GM12878 (cell line): ENCODE measurements at regions not wholly inside any gene's neighbourhood (a gene's known extent, or its start where the extent isn't known, plus 50 kb on each side); places are given as distances from the start of the nearest gene placed in this dataset.

ENCODE experiments used
- ATAC-seq: fragments of 200-7000 bp; cut with Tn5 transposase; 3 replicates; pipeline ENCODE4 v1.9.1; 2020; ENCODE audit warnings: mild to moderate bottlenecking, moderate library complexity
- BruUV-seq: library from RNA; stranded (reverse); fragments of 400-500 nt; replicated peaks from 2 replicates; lab custom pipeline; 2021; lab: Mats Ljungman, UMichigan
- CTCF ChIA-PET: fragments of 300-600 bp; sonication (Branson Sonifier 250); formaldehyde crosslinking; extraction: SDS; loops from one replicate; lab custom pipeline; 2021; ENCODE audit warnings: inconsistent platforms; lab: Yijun Ruan, JAX
- POLR2A ChIA-PET: fragments of 350-600 bp; formaldehyde crosslinking; extraction: SDS; loops from one replicate; lab custom pipeline; 2021; ENCODE audit warnings: inconsistent platforms; lab: Charles Lee
- RAD21 ChIA-PET: fragments of 300-600 bp; sonication (Branson Sonifier 250); formaldehyde crosslinking; loops from one replicate; lab custom pipeline; 2023; ENCODE audit warnings: antibody characterized with exemption; ENCODE audit not compliant: unreplicated experiment; lab: Charles Lee
- SMC1A ChIA-PET: fragments of 300-600 bp; sonication (Branson Sonifier 250); formaldehyde crosslinking; loops from one replicate; lab custom pipeline; 2023; ENCODE audit not compliant: unreplicated experiment, uncharacterized antibody; lab: Charles Lee
- DNase-seq: peaks from one replicate; pipeline ENCODE4 v3.0.0-alpha.2; 2011; ENCODE audit warnings: low read depth, low spot score
- FAIRE-seq: peaks from 3 replicates; lab custom pipeline; 2011; peaks lifted over from hg19 to GRCh38; lab: Jason Lieb, UNC
- H2AFZ ChIP-seq: 2 replicates; pipeline ENCODE4 v1.6.0; 2011; ENCODE audit warnings: low read depth, low read length, control low read depth; ENCODE audit not compliant: control insufficient read depth
- H3K27ac ChIP-seq: 2 replicates; pipeline ENCODE4 v1.5.1; 2011; ENCODE audit warnings: control low read depth; ENCODE audit not compliant: control insufficient read depth, insufficient read depth
- H3K27me3 ChIP-seq, 2 experiments: replicated peaks in 1 of 2; 2 replicates each; pipeline versions ENCODE4 v1.6.0 to v1.6.1; 2011; ENCODE audit warnings: low read length in 1 of 2; ENCODE audit not compliant: control insufficient read depth in 2 of 2, insufficient read depth in 2 of 2
- H3K36me3 ChIP-seq, 2 experiments: 2 replicates each; pipeline ENCODE4 v1.5.1; 2011; ENCODE audit warnings: low read length in 1 of 2; ENCODE audit not compliant: control insufficient read depth in 2 of 2, insufficient read depth in 2 of 2
- H3K4me1 ChIP-seq: 2 replicates; pipeline ENCODE4 v1.6.1; 2011; ENCODE audit warnings: mild to moderate bottlenecking, low read length, moderate library complexity, mixed read lengths; ENCODE audit not compliant: control insufficient read depth, insufficient read depth
- H3K4me2 ChIP-seq: 2 replicates; pipeline ENCODE4 v1.6.0; 2011; ENCODE audit warnings: control low read depth; ENCODE audit not compliant: control insufficient read depth, insufficient read depth
- H3K4me3 ChIP-seq: fragments of 200-600 bp; sonication (generic); 2 replicates; pipeline ENCODE4 v1.5.1; 2016
- H3K79me2 ChIP-seq: 2 replicates; pipeline ENCODE4 v1.6.0; 2011; ENCODE audit warnings: low read length; ENCODE audit not compliant: control insufficient read depth, insufficient read depth
- H3K9ac ChIP-seq: 2 replicates; pipeline ENCODE4 v1.8.0; 2011; ENCODE audit warnings: low read length, control low read depth, mixed read lengths; ENCODE audit not compliant: control insufficient read depth, insufficient read depth
- H3K9me3 ChIP-seq: replicated peaks from 3 replicates; pipeline ENCODE4 v1.5.1; 2011; ENCODE audit warnings: mild to moderate bottlenecking, low read length; ENCODE audit not compliant: control insufficient read depth, insufficient read depth
- H4K20me1 ChIP-seq: 2 replicates; pipeline ENCODE4 v1.6.0; 2011; ENCODE audit not compliant: control insufficient read depth, insufficient read depth
- ATF2 ChIP-seq: IDR thresholded peaks from 2 replicates; pipeline ENCODE4 v1.6.1; 2012; ENCODE audit warnings: low read length, inconsistent platforms
- CREM ChIP-seq: IDR thresholded peaks from 2 replicates; pipeline ENCODE4 v1.6.1; 2014; ENCODE audit warnings: antibody characterized with exemption, low read depth
- DPF2 ChIP-seq: fragments of 450-650 bp; IDR thresholded peaks from 2 replicates; pipeline ENCODE4 v1.6.1; 2017; ENCODE audit warnings: mild to moderate bottlenecking
- ETV6 ChIP-seq, 2 experiments: fragments of 450-650 bp in 1 of 2; IDR thresholded peaks in 1 of 2; conservative IDR thresholded peaks in 1 of 2; 2 replicates each; pipeline ENCODE4 v1.6.1; 2014; ENCODE audit warnings: antibody characterized with exemption in 1 of 2, borderline replicate concordance in 1 of 2, low read depth in 1 of 2, mild to moderate bottlenecking in 1 of 2, moderate library complexity in 1 of 2
- HDGF ChIP-seq: fragments of 450-650 bp; IDR thresholded peaks from 2 replicates; pipeline ENCODE4 v1.6.1; 2016; ENCODE audit warnings: antibody characterized with exemption
- MYB ChIP-seq: fragments of 150-350 bp; IDR thresholded peaks from 2 replicates; pipeline ENCODE4 v1.6.1; 2014; ENCODE audit warnings: mild to moderate bottlenecking, low read depth, low read length, borderline replicate concordance
- NR2C1 ChIP-seq: fragments of 450-650 bp; IDR thresholded peaks from 2 replicates; pipeline ENCODE4 v1.6.1; 2017; ENCODE audit warnings: antibody characterized with exemption, mild to moderate bottlenecking, moderate library complexity
- PAX5 ChIP-seq: IDR thresholded peaks from 2 replicates; pipeline ENCODE4 v1.6.1; 2011; ENCODE audit warnings: low read depth, low read length, borderline replicate concordance
- PBX3 ChIP-seq: IDR thresholded peaks from 2 replicates; pipeline ENCODE4 v1.6.1; 2011; ENCODE audit warnings: mild to moderate bottlenecking, low read depth, low read length, moderate library complexity; ENCODE audit not compliant: insufficient replicate concordance
- RAD51 ChIP-seq: fragments of 450-650 bp; IDR thresholded peaks from 2 replicates; pipeline ENCODE4 v1.6.1; 2016; ENCODE audit warnings: moderate library complexity, mild to moderate bottlenecking, inconsistent platforms
- SIN3A ChIP-seq: IDR thresholded peaks from 2 replicates; pipeline ENCODE4 v1.6.1; 2012; ENCODE audit warnings: low read depth, low read length, improper control_type of control experiment
- STAT1 ChIP-seq: fragments of 450-650 bp; conservative IDR thresholded peaks from 2 replicates; pipeline ENCODE4 v1.6.1; 2014; ENCODE audit warnings: antibody characterized with exemption, mild to moderate bottlenecking
- ZBED1 ChIP-seq: IDR thresholded peaks from 2 replicates; pipeline ENCODE4 v1.6.1; 2016; ENCODE audit warnings: borderline replicate concordance
- WGBS: methylation state at CpG from one replicate; pipeline ENCODE4 v1.1.6; 2016; ENCODE audit warnings: low lambda C conversion rate; ENCODE audit not compliant: insufficient replicate concordance, insufficient coverage; ENCODE audit errors: missing lambda C conversion rate; 5-methylcytosine and 5-hydroxymethylcytosine counted together
- in situ Hi-C: fragments of 300-500 bp; cut with MboI; formaldehyde crosslinking; loops from 9 replicates; pipeline ENCODE4 v1.14.3; 2018; ENCODE audit warnings: mixed read lengths
- intact Hi-C: fragments of 100-400 bp; cut with micrococcal nuclease; formaldehyde crosslinking; loops from one replicate; pipeline ENCODE4 v1.14.2; 2022; ENCODE audit not compliant: unreplicated experiment

GRCh38 chr4:100842856-100843255, 325.0 kb upstream of the EMCN start:
- ChIA-PET CTCF (interaction anchor here (0.8 kb wide), 1 partner anchor 16 kb away, joined by 3 read pairs; no protein-coding TSS in a partner anchor), RAD21 (no interaction called here), POLR2A (interaction anchor here (1.7 kb wide), 1 partner anchor 13 kb away, joined by 7 read pairs; no protein-coding TSS in a partner anchor), SMC1A (interaction anchor here (2.5 kb wide), 1 partner anchor 16 kb away, joined by 9 read pairs; no protein-coding TSS in a partner anchor)
- FAIRE-seq = no peak
- Histone ChIP-seq H3K4me1 (no peaks in the 10 kb centered on the region), H3K4me3 (no peak overlapping the region), H2AFZ (no peak overlapping the region), H3K27ac (no peak overlapping the region), H3K4me2 (no peak overlapping the region), H3K9ac (no peak overlapping the region), H3K36me3 (no peaks in the 10 kb centered on the region), H3K27me3 (no peaks in the 10 kb centered on the region), H3K9me3 (no peaks in the 10 kb centered on the region), H3K79me2 (no peaks in the 10 kb centered on the region), H4K20me1 (no peaks in the 10 kb centered on the region)
- in situ Hi-C loops = no loop called here
- ATAC-seq = no peak
- DNase-seq = no peak
- BruUV-seq = no TSS peak
- intact Hi-C loops = no loop called here
- WGBS = 100% methylated on average over 1 of the region's 1 CpG
- no peak for TF ChIP-seq ETV6 (conservative IDR thresholded peaks at IDR 0.05 in 1 of 2, IDR thresholded peaks at IDR 0.05 in 1 of 2; ENCODE audit: borderline replicate concordance in 1 of 2, low read depth in 1 of 2)

- 90% methylated on average over 2 of the region's 2 CpGs for WGBS
- no TSS peak for BruUV-seq
- SMC1A ChIA-PET = interaction anchor here (0.8 to 2.5 kb wide), 2 partner anchors 15 to 40 kb away, joined by 3 to 9 read pairs; no protein-coding TSS in a partner anchor
Observed at GRCh38 chr4:100841911-100842310, 324.1 kb upstream of the EMCN start.

More at GRCh38 chr4:100841911-100842310, 324.1 kb upstream of the EMCN start:
- Histone ChIP-seq H3K4me2 (no peak overlapping the region), H3K9ac (no peak overlapping the region), H3K79me2 (no peaks in the 10 kb centered on the region), H3K9me3 (no peaks in the 10 kb centered on the region), H4K20me1 (no peaks in the 10 kb centered on the region), H3K27ac (no peak overlapping the region), H3K36me3 (no peaks in the 10 kb centered on the region), H3K4me3 (no peak overlapping the region), H2AFZ (no peak overlapping the region), H3K4me1 (no peaks in the 10 kb centered on the region), H3K27me3 (no peaks in the 10 kb centered on the region)
- FAIRE-seq = no peak
- in situ Hi-C loops = no loop called here
- ATAC-seq = no peak
- CTCF ChIA-PET = interaction anchor here (1.6 kb wide), 1 partner anchor 9 kb away, joined by 3 read pairs; no protein-coding TSS in a partner anchor
- RAD21 ChIA-PET = no interaction called here
- POLR2A ChIA-PET = interaction anchor here (1.7 kb wide), 1 partner anchor 12 kb away, joined by 7 read pairs; no protein-coding TSS in a partner anchor
- intact Hi-C loops = no loop called here
- DNase-seq = no peak
- TF ChIP-seq NR2C1 (no peak), ATF2 (no peak), PAX5 (no peak), CREM (no peak), RAD51 (no peak), SIN3A (no peak), PBX3 (no peak), DPF2 (no peak), STAT1 (no peak), MYB (no peak), ZBED1 (no peak), HDGF (no peak)
